ENCODE measurements at regions not wholly inside any gene's neighbourhood (a gene's known extent, or its start where the extent isn't known, plus 50 kb on each side); places are given as distances from the start of the nearest gene placed in this dataset.

DNA sequence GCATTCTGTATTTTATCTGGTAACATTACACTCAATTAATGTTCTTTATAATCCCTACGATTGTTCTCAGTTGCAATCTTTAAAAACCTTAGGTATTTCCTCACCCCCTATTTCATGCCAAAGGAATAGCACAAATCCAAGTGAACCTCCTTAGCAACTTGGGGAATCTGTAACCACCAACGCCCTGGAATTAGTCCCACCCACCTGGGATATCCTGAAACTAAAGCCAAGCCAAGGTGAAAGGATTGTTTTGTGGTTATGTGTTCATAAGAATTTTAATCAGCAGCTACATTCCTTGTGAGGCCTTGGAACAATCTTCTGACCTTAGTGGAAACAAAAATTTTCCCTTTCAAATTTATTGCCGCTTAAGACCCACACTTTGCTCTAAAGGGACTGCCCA, 908.7 kb downstream of the TTLL7 start:
- no peak for TF ChIP-seq GATA3 (IDR thresholded peaks at IDR 0.05; ENCODE audit: low read depth, low read length)
- TF ChIP-seq GATA2 (IDR thresholded peaks at IDR 0.05; ENCODE audit: low read depth, low read length): no peak

DNA sequence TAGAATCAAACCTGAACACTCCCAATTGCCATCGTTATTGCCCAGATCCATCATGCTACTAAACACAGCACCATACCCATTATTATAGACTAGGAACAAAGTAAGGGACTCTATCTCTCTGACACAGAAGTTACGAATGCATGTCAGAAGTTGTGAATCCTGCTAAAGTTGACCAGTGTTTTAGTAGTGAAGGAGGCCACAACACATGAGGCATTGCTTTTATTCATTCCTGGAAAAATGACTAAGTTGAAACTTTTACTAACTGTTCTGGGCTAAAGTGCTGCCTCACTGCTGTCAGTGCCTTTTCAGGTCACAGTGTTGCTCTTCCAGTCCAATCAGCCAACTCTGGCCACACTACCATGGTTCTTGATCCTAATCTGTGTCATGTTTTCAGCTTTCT, 911.1 kb downstream of the TTLL7 start:
- TF ChIP-seq GATA3 (IDR thresholded peaks at IDR 0.05; ENCODE audit: low read depth, low read length): no peak
- TF ChIP-seq GATA2 (IDR thresholded peaks at IDR 0.05; ENCODE audit: low read depth, low read length): no peak

- TF ChIP-seq GATA3 (IDR thresholded peaks at IDR 0.05; ENCODE audit: low read depth, low read length): no peak
- TF ChIP-seq GATA2 (IDR thresholded peaks at IDR 0.05; ENCODE audit: low read depth, low read length): no peak
These were observed 911.9 kb downstream of the TTLL7 start for GRCh38 chr1:83086986-83087512.

GRCh38 chr1:83086346-83086745, 912.6 kb downstream of the TTLL7 start:
- TF ChIP-seq GATA2 (IDR thresholded peaks at IDR 0.05; ENCODE audit: low read depth, low read length) (no peak), GATA3 (IDR thresholded peaks at IDR 0.05; ENCODE audit: low read depth, low read length) (no peak)

DNA sequence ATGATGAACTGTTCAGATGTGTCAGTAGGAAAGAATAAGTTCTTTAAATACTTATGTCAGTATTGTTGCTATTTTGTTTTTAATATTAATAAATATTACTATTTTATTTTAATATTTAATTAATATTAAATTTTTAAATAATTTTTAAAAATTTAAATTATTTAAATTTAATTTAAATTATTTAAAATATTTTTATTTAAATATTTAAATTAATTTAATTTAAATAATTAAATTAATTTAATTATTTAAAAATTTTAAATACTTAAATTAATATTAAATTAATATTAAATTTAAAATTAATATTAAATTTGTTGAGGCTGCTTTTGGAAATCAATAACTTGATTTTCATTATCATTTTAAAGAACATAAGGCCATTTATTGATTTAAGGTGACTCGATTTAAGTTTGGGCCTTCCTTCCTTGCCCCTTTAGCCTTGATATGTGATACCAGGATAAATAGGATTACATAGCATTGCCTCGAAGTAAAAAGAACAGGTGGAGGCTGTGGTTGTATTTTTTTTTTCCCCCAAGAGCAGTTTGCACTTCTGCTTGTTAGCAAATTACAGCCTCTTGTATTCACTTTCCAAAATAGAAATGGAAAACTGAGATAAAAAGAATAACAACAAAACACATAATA, 915.2 kb downstream of the TTLL7 start:
- TF ChIP-seq GATA2 (IDR thresholded peaks at IDR 0.05; ENCODE audit: low read depth, low read length) (no peak), GATA3 (IDR thresholded peaks at IDR 0.05; ENCODE audit: low read depth, low read length) (no peak)

- TF ChIP-seq GATA3 (IDR thresholded peaks at IDR 0.05; ENCODE audit: low read depth, low read length): no peak
These were observed 921.5 kb downstream of the TTLL7 start for GRCh38 chr1:83077411-83077810.

GRCh38 chr1:83075107-83075506, 923.8 kb downstream of the TTLL7 start:
- TF ChIP-seq GATA2 (IDR thresholded peaks at IDR 0.05; ENCODE audit: low read depth, low read length) (no peak), GATA3 (IDR thresholded peaks at IDR 0.05; ENCODE audit: low read depth, low read length) (no peak)

GRCh38 chr1:83067954-83068353, 931.0 kb downstream of the TTLL7 start:
- TF ChIP-seq GATA2 (IDR thresholded peaks at IDR 0.05; ENCODE audit: low read depth, low read length): no peak
- TF ChIP-seq GATA3 (IDR thresholded peaks at IDR 0.05; ENCODE audit: low read depth, low read length): no peak

DNA sequence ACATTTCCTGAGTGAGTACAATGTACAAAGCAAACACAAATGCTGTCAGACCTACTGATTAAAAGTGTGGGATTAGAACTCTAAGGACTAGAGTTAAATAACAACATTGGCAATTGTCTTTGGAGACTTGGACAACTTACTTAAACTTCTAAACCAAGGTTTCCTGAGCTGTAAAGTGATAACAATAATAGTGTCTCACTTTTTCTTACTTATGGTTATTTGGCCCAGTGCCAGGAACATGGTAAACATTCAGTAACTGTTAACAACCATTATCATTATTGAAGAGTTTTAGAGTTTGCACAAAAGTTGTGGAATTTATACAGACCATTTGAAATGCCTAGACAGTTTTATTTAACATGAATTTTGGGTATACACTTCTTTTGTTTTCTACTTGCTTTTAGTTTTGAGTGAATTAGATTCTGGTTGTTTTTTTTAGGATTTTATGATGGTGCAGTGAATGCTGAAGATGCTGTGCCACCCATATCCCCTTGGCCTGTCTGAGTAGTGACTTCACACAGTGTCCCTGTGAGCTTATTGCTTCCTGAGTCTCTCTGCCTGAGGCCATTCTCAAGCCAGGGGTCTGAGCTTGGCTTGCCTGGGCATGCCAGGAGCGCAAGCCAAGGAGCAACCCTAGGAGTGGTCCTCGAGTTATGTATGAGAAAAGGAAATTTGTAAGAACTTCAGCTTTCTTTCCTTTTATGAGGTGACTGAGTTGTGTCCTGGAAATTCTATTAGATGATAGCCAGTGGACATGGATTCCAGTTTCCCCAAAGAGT, 932.8 kb downstream of the TTLL7 start:
- no peak for TF ChIP-seq GATA2 (IDR thresholded peaks at IDR 0.05; ENCODE audit: low read depth, low read length)
- no peak for TF ChIP-seq GATA3 (IDR thresholded peaks at IDR 0.05; ENCODE audit: low read depth, low read length)

- no peak for TF ChIP-seq GATA2 (IDR thresholded peaks at IDR 0.05; ENCODE audit: low read depth, low read length)
- TF ChIP-seq GATA3 (IDR thresholded peaks at IDR 0.05; ENCODE audit: low read depth, low read length): no peak
These were observed 934.2 kb downstream of the TTLL7 start for GRCh38 chr1:83064589-83065242.

- TF ChIP-seq GATA3 (IDR thresholded peaks at IDR 0.05; ENCODE audit: low read depth, low read length): no peak
- TF ChIP-seq GATA2 (IDR thresholded peaks at IDR 0.05; ENCODE audit: low read depth, low read length): no peak
These were observed 938.1 kb downstream of the TTLL7 start for GRCh38 chr1:83060651-83061390.

GRCh38 chr1:83060221-83060620, 938.7 kb downstream of the TTLL7 start:
- TF ChIP-seq GATA3 (IDR thresholded peaks at IDR 0.05; ENCODE audit: low read depth, low read length): no peak
- TF ChIP-seq GATA2 (IDR thresholded peaks at IDR 0.05; ENCODE audit: low read depth, low read length): no peak

GRCh38 chr1:83058327-83058726, 940.6 kb downstream of the TTLL7 start:
- TF ChIP-seq GATA3 (IDR thresholded peaks at IDR 0.05; ENCODE audit: low read depth, low read length) (no peak), GATA2 (IDR thresholded peaks at IDR 0.05; ENCODE audit: low read depth, low read length) (no peak)
